ENCODE measurements at regions not wholly inside any gene's neighbourhood (a gene's known extent, or its start where the extent isn't known, plus 50 kb on each side); places are given as distances from the start of the nearest gene placed in this dataset.

DNA sequence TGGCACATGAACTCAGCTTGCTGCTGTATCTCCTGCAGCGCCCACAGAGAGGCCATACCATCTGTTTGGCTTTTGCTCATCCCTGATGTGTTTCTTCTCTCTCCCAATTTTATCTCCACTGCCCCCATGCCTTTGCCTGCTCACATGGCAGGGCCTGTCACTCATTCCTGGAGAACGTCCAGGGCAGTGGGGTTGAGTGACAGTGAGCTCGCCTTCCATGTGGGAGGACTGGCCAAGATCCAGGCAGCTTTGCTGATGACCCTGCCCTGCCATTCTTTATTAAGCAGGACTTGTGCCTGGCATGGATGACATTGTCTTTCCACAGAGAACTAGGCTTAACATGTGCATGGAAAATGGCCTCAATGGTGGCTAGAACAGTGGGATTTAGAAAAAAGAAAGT, 230.5 kb upstream of the THSD7B start:
- Mint-ChIP-seq H3K27ac (no peak overlapping the region), H3K27me3 (ENCODE audit: low read depth) (no peaks in the 10 kb centered on the region), H3K4me1 (no peaks in the 10 kb centered on the region), H3K9me3 (peaks cover 13% of the 10 kb centered on the region), H3K4me3 (no peak overlapping the region), H3K36me3 (no peaks in the 10 kb centered on the region)
- TF ChIP-seq, protein P1, sequence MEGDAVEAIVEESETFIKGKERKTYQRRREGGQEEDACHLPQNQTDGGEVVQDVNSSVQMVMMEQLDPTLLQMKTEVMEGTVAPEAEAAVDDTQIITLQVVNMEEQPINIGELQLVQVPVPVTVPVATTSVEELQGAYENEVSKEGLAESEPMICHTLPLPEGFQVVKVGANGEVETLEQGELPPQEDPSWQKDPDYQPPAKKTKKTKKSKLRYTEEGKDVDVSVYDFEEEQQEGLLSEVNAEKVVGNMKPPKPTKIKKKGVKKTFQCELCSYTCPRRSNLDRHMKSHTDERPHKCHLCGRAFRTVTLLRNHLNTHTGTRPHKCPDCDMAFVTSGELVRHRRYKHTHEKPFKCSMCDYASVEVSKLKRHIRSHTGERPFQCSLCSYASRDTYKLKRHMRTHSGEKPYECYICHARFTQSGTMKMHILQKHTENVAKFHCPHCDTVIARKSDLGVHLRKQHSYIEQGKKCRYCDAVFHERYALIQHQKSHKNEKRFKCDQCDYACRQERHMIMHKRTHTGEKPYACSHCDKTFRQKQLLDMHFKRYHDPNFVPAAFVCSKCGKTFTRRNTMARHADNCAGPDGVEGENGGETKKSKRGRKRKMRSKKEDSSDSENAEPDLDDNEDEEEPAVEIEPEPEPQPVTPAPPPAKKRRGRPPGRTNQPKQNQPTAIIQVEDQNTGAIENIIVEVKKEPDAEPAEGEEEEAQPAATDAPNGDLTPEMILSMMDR (IDR thresholded peaks at IDR 0.05; ENCODE audit: unreplicated experiment): no peak
- no peak for DNase-seq (ENCODE audit: low spot score in 2 of 2, unreplicated experiment in 2 of 2)

DNA sequence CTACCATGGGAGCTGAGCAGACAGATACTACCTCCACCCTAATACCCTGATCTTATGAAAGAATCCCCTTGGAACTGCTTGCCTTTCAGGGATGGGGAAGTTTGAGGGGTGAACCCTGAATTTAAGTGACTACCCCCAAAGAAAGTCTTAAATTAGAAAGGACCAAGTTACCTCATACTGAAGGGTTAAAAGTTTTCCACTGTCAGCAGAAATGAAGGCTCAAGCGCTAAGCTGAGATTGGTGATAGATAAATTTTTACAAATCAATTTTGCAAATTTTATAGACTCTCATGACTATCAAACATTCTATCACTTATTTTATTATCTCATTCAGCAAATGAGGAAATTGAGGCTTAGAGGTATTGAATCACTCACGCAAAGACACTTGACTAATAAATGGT, 233.2 kb upstream of the THSD7B start:
- DNase-seq (ENCODE audit: low spot score in 2 of 2, unreplicated experiment in 2 of 2): no peak
- Mint-ChIP-seq H3K4me1 (no peaks in the 10 kb centered on the region), H3K9me3 (peaks cover 8% of the 10 kb centered on the region), H3K27me3 (ENCODE audit: low read depth) (no peaks in the 10 kb centered on the region), H3K36me3 (no peaks in the 10 kb centered on the region), H3K27ac (no peak overlapping the region), H3K4me3 (no peak overlapping the region)
- TF ChIP-seq, protein P1 (IDR thresholded peaks at IDR 0.05; ENCODE audit: unreplicated experiment): no peak

DNA sequence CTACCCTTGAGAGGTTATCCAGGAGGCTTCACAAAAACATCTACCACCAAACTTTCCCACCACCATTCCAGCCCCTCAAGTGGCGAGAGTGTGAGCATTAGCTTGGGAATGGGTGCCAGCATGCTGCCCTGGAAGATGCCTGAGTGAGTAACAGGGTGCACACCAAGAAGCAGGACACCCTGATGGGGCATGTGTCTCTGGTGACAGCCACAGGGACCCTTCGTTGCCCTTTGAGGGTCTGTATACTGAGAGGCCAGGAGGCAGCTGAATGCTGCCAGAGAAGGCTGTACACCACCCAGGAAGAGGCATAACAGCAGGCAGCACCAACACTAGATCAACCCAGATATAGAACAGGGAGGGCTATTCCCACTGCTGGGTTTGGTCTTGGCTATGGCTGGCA, 233.6 kb upstream of the THSD7B start:
- no peak overlapping the region for H3K27ac Mint-ChIP-seq
- no peak overlapping the region for H3K4me3 Mint-ChIP-seq
- TF ChIP-seq, protein P1 (IDR thresholded peaks at IDR 0.05; ENCODE audit: unreplicated experiment): no peak
- no peaks in the 10 kb centered on the region for H3K27me3 Mint-ChIP-seq (ENCODE audit: low read depth)
- H3K4me1 Mint-ChIP-seq: no peaks in the 10 kb centered on the region
- peaks cover 6% of the 10 kb centered on the region for H3K9me3 Mint-ChIP-seq
- DNase-seq (ENCODE audit: low spot score in 2 of 2, unreplicated experiment in 2 of 2): no peak
- H3K36me3 Mint-ChIP-seq: no peaks in the 10 kb centered on the region

DNA sequence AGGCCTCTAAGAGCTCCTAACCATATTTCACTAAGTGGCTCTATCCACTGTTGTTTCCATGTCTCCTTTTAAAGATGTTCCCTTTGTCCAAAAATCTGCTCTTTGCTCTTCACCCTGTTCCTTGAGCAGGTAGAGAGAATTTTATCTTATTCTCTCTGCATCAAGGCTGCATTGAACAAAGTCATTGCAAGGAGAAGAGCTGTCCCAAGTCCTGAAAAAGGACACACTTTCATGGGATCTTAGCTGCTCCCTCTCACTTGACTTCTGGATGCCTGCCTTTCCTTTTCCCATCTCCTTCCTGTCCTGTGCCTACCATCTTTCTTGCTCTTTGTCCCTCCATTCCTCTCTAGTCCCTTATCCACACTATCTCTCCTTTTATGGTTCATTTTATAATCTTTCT, 235.2 kb upstream of the THSD7B start:
- TF ChIP-seq, protein P1 (IDR thresholded peaks at IDR 0.05; ENCODE audit: unreplicated experiment): no peak
- Mint-ChIP-seq H3K36me3 (no peaks in the 10 kb centered on the region), H3K4me1 (no peaks in the 10 kb centered on the region), H3K9me3 (no peaks in the 10 kb centered on the region), H3K4me3 (no peak overlapping the region), H3K27ac (no peak overlapping the region), H3K27me3 (ENCODE audit: low read depth) (peaks cover 2% of the 10 kb centered on the region)
- DNase-seq (ENCODE audit: low spot score in 2 of 2, unreplicated experiment in 2 of 2): no peak

DNA sequence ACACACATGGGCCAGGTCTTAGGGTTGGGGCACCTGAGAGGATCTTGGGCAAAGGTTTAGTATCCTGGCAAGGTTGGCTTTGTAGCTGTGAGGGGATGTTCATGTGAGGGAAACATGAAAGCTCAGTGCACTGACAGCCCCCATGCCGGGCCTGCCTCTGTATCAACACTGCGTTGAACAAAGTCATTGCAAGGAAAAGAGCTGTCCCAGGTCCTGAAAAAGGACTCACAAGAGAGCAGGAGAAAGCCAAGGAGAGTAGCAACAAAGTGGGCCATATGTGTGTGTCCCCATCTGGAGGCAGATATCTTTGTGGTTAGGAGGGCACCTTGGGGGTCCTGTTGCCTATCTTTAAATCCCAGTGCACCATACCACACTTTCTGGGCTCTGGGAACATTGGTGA, 237.8 kb upstream of the THSD7B start:
- Mint-ChIP-seq H3K27me3 (ENCODE audit: low read depth) (peaks cover 5% of the 10 kb centered on the region), H3K27ac (no peak overlapping the region), H3K9me3 (no peaks in the 10 kb centered on the region), H3K4me3 (no peak overlapping the region), H3K36me3 (no peaks in the 10 kb centered on the region), H3K4me1 (no peaks in the 10 kb centered on the region)
- no peak for DNase-seq (ENCODE audit: low spot score in 2 of 2, unreplicated experiment in 2 of 2)
- TF ChIP-seq, protein P1 (IDR thresholded peaks at IDR 0.05; ENCODE audit: unreplicated experiment): no peak

DNA sequence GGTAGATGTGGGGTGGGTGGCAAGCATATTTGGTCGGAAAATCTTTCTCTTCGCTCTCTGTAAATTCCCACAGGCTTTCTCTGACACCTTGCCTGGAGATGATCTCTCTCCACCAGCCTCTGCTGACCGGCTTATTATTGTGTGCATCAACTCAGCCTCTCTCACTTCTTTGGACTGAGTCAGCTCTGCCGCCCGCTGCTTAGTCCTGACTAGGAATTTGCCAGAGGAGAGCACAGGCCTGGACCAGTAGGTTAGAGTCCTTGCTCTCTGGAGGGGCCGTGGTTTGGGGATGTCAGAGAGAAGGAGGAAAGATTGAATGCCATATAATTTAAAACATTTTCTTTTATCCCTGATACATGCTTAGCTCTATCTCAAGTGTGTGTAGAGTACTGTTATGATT, 242.6 kb upstream of the THSD7B start:
- H3K27me3 Mint-ChIP-seq (ENCODE audit: low read depth): peaks cover 22% of the 10 kb centered on the region
- no peaks in the 10 kb centered on the region for H3K36me3 Mint-ChIP-seq
- H3K4me3 Mint-ChIP-seq: no peak overlapping the region
- no peak for DNase-seq (ENCODE audit: low spot score in 2 of 2, unreplicated experiment in 2 of 2)
- no peaks in the 10 kb centered on the region for H3K4me1 Mint-ChIP-seq
- H3K9me3 Mint-ChIP-seq: no peaks in the 10 kb centered on the region
- H3K27ac Mint-ChIP-seq: no peak overlapping the region
- TF ChIP-seq, protein P1 (IDR thresholded peaks at IDR 0.05; ENCODE audit: unreplicated experiment): no peak

Measured in mesothelial cell of epicardium (in vitro differentiated cells).